HT1080 (cell line): ENCODE measurements at regions not wholly inside any gene's neighbourhood (a gene's known extent, or its start where the extent isn't known, plus 50 kb on each side); places are given as distances from the start of the nearest gene placed in this dataset.
"Not testable (repeated sequence)": the region's sequence is repeated elsewhere in the genome, so short reads cannot be mapped to it uniquely, and the experiment has no call there.

Experiments
- DNase-seq: peaks from one replicate; pipeline ENCODE4 v3.0.0-alpha.2; 2015; ENCODE audit warnings: low read depth

DNA sequence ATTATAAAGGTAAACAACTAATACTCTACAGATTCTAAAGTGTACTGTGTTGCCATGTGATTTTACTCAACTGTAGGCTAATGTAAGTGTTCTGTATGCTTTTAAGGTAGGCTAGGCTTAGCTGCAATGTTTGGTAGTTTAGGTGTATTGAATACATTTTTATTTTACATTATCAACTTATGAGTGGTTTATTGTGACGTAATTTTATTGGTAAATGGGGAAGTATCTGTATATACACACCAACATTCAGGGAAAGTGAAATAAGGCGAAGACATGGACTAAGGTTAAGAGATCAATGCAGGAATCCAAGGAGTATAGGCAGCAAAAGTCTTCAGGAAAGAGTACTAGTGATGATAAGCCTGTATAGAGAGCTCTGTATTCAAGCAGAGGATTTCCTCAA lies 365.8 kb upstream of the MGAT4C start:
- DNase-seq, result no peak

DNA sequence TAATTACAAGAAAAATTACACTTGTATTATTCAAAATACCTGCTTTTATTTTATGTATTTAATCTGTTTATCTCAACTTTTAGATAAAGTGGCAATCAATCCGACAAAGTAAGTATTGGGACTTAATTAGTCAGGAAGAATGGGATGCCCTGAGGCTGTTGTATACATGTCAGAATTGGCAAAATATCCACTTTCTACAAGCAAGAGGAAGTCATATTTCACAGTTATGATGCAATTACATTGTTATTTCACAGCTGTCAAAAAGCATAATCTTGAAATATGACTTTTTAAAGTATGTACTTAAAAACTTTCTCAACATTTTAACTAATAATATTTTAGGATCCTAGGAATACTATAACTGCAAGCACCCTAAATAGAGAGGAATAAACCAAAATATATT lies 357.1 kb upstream of the MGAT4C start:
- no peak for DNase-seq

DNA sequence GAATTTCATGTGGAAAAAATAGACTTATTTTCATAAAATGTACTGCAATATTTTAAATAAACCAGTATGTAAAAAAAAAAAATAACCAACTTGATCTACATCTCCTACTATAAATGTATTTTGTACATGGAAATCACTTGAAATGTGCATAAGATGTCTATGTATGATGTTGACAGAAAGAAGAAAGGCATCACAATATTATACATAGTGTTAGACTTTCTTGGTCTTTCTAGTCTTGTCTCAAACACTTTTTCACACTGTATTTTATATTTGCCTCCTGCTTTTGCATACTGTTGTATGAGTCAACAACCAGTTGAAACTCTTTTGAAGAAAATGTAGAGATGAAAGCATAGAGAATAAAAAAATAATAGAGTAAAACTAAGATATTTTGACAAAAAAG lies 352.4 kb upstream of the MGAT4C start:
- no peak for DNase-seq

DNA sequence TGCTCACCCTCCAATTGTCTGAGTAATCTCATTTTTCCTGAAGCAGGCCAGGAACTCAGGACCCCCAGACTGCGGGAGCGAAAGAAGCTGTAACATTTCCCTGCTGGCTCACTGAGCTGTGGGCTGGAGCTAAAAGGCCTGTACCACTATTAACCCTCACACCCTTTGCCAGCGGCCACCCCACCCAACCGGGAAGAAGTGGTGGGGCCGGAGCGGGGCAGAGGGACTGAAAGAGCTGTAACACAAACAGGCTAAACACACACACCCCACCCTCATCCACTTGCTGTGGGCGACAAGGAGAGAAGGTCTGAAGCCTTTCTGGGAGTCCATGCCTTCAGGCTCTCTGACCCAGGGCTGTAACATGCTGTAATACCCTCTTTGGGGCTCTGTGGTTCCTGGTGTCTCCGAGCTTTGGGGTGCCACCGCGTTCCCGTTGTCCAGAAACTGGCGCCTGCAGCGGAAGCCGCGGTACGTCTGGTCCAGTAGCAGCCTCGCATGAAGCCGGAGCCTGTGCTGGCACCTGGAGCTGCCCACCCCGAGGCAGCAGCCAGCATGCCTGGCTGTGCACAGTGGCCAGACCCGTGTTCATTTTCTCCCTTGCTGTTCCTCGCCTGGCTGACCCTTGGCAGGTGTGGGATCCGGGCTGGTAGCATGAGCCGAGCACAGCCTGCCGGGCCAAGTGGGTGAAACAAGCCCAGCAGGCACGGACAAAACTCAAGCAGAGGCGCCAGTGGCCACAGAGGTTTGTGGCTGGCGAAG lies 345.5 kb upstream of the MGAT4C start:
- no peak for DNase-seq

DNA sequence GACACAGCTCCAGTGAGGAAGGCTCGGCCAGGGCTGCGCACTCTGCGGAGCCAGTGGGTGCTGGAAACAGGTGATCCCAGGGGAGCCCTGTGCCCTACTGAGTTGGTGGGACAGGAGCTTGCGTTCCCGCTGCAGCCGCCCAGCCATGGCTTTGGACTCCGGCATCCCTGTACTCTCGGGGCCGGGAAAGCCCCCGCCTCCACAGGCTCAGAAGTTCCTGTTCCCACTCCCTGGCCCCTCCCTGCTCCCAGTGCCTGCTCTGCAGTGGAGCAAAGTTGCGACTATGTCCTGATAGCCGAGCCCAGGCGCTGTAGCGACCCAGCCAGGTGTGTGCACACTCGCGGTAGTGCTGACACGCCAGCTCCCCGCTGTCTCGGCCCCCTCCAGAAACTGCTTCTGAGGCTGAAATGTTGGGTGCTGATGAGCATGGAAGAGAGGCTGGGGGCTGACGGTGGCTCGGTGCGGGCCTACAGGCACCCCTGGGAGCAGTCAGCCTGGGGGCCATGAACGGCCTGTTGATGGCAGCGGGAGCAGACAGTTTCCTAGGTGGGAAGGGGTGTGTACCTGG lies 344.6 kb upstream of the MGAT4C start:
- DNase-seq, result no peak

DNA sequence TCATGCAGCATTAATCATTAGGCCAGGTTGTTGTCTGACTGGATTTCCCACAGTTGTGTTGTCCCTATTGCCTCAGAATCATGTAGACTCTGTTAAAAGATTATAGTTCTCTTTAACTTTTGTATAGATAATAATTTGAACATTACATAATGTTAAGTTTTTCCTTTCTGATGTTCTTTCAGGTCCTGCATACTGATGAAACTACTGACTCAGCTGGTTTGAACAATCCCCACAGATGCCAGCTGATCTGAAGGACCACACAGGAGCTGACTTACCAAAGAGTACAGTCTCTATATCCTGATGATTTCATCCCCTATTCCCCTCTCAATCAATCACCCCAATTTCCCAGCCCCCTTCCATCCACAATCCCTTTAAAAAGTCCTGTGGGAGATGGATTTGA lies 341.2 kb upstream of the MGAT4C start:
- no peak for DNase-seq

DNA sequence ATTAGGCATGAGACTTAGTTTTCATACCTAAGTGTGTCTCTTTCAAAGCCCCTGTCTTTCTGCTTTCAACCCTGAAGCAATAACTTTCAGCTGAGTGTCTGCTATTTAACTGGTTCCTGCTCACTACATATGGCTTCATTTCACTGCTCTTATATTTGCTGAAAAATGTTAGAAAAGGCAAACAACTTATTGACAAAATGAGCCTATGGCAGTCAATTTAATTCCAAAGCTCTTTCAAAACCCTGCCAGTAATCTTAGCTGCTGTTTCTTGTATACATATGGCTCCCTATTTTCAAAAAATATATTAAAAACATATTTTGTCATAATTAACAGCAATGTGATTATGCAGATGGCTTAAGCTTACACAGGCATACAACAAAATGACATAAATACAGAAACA lies 334.1 kb upstream of the MGAT4C start:
- no peak for DNase-seq

DNA sequence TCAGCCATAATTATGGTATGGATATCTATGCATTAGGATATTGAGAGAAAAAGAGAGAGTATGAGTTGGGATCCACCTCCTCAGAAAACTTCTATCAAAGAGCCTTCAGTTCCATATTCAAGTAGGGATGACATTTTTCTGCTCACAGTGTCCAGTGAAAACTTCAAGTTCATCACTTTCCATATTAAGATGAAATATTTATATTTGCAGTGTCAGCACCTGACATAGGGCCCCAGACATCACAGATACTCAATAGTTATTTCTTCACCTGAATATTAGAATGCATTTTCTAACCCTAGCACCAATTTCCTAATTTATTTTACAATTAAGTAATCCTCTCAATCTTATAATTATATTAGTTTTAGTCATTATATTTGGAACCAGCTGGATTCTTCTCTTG lies 318.0 kb upstream of the MGAT4C start:
- DNase-seq, result no peak

DNA sequence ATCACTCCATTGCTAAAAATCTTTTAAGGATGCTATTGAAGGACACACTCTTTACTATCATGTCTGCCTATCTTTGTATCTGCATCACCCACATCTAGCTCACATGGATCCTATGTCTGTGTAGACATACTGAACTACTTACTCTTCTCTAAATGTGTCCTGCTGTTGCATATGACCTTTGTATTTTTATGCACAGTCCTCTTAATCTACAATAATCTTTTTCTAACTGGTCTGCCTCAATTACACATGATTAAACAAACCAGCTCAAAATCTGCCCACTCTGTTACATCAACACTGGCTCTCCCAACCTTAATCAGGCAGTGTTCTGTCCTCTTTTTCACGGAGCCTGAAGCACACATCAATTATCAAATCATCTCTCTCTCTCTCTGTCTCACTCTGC lies 316.3 kb upstream of the MGAT4C start:
- DNase-seq, result no peak

DNA sequence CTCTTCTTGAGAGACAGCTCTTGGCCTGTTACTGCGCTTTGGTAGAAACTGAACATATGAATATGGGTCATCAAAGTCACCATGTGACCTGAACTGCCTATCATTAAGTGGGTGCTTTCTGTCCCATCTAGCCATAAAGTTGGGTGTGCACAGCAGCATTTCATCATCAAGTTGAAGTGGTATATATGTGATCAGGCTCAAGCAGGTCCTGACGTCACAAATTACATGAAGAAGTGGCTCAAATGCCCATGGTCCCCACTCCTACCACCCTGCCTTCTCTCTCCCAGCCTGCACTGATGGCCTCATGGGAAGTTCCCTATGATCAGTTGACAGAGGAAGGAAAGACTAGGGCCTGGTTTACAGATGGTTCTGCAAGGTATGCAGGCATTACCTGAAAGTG lies 308.8 kb upstream of the MGAT4C start:
- no peak for DNase-seq

DNA sequence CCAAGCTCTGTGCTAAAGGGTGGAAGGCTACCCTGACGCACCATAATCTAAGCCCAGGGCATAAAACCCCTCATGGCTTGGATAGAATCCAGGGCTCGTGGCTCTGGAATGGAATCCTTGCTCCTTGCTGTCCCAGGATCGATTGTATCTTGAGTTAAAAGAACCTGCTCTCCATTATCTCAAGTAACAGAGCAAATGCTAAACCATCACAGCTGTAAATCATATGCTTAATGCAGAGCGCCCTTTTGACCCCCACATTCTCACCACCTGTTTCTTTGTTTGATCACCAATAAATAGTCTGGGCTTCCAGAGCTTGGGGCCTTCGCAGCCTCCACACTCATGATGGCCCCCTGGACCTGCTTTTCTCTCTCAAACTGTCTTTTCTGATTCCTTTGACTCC lies 299.3 kb upstream of the MGAT4C start:
- DNase-seq, result not testable (repeated sequence)

DNA sequence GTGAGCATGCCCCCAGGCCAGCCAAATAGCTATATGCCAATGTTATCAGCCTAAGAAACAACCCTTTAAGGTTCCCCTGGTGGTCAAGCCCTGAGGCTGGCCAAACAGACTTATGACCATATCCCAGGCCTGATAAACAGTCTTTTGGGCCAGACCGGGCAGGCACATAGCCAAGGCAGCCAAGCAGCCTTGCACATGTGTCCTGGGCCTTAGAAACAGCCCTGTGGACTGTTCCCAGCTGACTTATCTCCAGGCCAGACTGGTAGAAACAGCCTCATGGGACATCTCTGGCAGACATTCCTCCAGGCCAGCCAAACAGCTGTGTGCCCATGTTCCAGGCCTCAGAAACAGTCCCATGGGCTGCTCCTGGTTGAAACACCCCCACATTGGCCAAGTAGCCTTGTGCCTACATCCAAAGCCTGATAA lies 295.0 kb upstream of the MGAT4C start:
- DNase-seq, result no peak

DNA sequence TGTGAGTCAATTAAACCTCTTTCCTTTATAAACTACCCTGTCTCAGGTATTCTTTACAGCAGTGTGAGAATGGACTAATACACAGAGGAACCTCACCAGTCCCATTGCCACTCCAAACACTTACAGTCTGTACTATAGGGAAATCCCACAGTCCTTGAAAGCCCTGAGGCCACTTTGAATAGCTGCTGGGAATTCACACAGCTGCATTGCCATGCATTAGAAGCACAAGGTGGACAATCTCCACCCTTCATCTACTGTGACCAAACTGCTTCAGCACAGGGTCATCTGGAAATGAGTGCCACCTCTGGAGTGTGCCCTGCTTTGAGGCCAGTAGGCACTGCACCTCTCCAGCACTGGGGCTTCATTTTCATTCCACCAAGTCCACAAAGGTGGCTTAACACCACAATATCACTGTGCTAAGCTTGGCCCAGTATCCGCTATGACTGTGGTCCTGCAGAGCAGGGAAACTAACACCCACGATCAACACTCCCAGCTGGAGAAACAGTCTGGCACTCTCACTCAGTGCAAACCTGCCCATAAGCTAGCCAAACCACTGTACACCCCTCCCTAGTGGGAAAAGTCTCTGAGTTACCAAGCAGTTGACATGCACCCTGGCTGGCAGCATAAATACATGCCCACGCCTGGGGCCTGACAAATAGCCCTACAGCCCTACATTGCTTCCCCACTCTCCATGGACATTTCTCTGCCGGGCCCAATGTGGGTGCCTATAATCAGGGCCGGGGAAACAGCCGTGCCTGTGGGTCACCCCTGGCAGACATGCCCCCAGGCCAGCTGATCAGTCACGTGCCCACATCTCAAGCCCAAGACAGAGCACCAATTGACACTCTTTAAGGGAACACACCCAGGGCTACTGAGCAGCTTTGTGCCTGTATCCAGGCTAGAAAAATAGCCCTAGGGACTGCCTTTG lies 294.3 kb upstream of the MGAT4C start:
- DNase-seq, result no peak

DNA sequence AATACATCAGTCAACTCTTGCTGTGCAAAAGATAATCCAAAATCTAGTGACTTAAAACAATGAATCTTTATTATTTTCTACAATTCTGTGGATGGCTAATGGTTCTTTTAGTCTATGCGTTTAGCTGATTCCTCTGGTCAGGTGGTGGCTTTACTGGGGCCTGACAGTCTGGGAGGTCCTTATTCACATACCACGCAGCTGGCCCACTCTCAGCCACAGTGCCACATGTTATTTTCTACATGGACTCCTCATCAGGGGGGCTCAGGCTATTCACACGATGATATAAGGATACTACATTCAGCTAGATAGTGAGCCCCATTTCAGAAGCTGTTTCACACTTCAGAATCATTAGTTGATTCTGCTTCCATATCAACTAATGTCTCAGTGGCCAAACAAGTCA lies 287.5 kb upstream of the MGAT4C start:
- no peak for DNase-seq

DNA sequence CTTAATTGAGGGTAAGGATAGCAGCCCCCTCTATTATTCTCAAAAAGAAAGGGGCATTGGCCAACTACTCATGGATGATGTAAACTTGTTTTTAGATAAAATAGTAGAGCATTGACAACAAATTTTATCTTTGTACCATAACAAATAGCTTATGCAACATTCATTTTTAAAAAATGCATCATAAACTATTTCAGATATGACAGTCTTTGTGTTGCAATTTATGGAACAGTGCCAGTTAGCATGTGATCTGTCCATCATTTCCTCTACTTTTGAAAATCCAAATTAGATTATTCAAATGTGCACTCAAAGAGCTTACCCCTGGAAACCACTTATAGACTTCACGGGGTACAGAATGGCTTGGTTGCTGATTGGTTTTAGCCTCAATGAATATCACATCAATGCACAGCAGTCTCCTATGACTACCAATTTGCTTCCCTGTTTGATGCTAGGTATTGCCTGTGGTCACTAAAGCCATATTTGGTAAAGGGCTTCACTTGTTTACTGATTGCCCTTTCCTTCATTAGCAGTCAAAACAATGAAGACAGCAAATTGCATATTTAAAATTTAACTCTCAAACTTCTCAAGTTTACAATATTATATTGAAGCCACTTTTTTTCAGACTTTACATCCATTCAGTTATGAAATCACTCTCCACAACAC lies 274.9 kb upstream of the MGAT4C start:
- no peak for DNase-seq

DNA sequence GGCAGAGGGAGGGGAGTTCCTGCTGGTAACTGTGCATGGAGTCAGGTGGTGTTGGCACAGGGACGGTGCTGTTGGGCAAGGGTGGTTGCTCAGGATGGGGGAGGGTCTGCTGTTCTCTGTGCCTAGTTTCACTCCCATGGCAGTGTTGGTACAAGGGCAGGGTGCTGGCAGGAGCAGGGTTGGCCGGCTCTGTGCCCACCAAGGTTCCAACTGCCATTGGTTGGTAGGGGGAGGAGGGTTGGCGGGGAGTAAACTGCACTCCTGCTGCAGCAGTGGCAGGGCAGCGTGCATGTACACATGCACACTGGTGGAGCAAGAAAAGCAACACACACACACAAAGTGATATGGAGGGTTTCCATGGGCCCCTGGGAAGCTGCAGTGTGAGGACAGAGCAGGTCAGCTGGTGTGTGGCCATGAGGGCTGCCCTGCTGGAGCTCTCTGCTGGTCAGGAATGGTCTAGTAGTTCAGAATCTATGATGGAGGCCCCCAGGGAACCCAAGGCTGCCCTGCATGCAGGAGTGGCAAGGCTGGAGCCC lies 269.9 kb upstream of the MGAT4C start:
- DNase-seq, result no peak

DNA sequence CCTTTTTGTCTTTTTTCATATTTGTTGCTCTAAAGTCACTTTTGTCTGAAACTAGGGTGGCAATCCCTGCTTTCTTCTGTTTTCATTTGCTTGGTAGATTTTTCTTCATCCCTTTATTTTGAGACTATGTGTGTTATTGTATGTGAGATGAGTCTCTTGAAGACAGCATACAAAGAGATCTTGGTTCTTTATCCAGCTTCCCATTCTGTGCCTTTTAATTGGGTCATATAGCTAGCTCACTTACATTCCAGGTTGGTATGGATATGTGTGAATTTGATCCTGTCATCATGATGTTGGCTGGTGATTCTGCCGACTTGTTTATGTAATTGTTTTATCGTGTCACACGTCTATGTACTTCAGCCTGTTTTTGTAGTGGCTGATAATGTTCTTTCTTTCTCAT lies 267.7 kb upstream of the MGAT4C start:
- DNase-seq, result no peak

DNA sequence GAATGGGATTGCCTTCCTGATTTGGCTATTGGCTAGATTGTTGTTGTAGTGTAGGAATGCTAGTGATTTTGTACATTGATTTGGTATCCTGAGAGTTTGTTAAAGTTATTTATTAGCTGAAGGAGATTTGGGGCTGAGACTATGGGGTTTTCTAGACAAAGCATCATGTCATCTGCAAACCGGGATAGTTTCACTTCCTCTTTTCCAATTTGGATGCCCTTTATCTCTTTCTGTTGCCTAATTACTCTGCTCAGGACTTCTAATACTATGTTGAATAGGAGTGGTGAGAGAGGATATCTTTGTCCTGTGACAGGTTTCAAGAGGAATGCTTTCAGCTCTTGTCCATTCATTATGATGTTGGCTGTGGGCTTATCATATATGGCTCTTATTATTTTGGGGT lies 265.7 kb upstream of the MGAT4C start:
- no peak for DNase-seq

DNA sequence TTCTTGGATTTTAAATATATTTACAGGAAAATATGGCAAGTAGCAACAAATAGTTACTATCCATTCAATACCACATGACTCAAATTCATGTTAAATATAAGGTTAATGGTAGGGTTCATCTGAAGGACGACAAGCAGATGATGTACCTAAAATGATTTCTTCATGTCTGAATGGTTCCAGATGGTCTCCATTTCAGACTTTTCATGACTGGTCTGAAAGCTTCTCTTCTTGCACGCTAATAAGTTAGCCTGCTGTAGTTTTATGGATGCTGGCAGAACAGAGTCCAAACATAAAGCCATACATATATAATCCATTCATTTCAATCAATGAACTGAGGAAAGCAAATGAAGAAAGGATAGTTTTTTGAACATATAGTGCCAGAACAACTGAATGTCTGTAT lies 257.0 kb upstream of the MGAT4C start:
- DNase-seq, result no peak

DNA sequence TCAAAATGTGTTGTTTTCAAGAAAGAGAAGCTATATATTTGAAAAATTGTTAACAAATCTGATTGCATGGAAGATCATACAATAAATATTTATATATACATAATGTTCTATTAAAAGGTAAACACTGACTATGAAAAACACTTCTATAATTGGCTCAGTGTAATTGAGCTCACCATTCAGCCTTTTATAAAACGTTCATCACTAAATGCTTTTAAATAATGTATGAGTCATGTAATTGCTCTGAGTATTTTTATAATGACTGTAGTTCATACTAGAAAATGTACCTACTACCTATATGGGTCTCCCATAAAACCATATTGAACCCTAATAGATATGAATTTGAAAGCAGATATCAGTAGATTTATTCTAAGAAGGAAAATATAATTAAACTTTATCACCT lies 240.4 kb upstream of the MGAT4C start:
- no peak for DNase-seq

DNA sequence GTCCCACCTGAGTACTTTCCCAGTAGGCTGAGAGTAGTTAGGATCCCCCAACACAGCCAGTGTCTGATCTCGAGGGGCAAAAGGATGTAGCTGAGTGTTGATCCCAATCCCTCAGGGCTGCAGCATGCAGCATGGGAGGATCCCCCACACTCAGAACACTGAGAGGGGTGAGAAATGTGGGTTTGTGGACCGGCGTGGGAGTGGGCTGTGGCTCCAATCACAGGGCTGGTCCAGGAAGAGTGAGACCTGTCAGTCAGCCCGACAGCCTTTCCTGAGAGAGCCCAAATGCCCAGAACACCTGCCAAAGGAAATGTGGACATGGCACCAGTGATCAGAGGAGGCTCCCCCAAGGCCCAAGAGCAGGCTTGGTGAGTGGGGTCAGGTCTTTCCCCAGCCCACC lies 228.3 kb upstream of the MGAT4C start:
- DNase-seq, result no peak

DNA sequence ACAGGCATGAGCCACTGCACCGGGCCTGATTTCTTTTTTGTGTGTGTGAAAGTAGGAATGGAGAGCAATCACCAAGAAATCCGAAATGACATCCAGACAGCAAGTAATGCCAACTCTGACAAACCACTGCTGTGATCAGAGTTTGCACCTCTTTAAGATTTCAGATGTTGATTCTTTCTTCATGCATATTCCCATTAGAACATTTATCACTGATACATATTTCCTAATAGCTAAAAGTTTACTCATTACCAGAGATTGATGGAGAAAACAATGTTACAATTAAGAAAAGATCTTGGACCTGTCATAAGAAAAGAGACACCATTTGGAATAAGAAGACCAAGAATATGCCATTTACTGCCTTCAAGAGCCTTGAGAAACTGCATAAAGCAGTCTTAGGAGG lies 217.0 kb upstream of the MGAT4C start:
- no peak for DNase-seq
